Kidney tubule cell (primary cell): ENCODE measurements at regions not wholly inside any gene's neighbourhood (a gene's known extent, or its start where the extent isn't known, plus 50 kb on each side); places are given as distances from the start of the nearest gene placed in this dataset.

ENCODE experiments used
- DNase-seq: peaks from one replicate; pipeline ENCODE4 v3.0.0-alpha.2; 2018; ENCODE audit warnings: low spot score

DNA sequence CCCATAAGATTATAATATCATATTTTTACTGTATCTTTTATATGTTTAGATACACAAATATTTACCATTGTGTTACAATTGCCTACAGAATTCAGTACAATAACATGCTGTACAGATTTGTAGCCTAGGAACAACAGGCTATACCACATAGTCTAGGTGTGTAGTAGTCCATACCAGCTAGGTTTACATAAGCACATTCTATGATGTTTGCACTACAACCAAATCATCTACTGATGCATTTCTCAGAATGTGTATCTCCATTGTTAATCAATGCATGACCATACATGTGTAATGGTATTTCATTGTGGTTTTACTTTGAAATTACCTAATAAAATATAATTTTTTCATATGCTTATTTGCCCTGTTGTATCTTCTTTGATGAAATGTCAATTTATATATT lies 288.1 kb upstream of the PCDH10 start:
- no peak for DNase-seq

- DNase-seq: no peak
These were observed 285.5 kb upstream of the PCDH10 start for GRCh38 chr4:132863619-132864018.

- no peak for DNase-seq
These were observed 283.6 kb upstream of the PCDH10 start for GRCh38 chr4:132865458-132865857.

GRCh38 chr4:132865922-132866321 lies 283.2 kb upstream of the PCDH10 start:
- no peak for DNase-seq

DNA sequence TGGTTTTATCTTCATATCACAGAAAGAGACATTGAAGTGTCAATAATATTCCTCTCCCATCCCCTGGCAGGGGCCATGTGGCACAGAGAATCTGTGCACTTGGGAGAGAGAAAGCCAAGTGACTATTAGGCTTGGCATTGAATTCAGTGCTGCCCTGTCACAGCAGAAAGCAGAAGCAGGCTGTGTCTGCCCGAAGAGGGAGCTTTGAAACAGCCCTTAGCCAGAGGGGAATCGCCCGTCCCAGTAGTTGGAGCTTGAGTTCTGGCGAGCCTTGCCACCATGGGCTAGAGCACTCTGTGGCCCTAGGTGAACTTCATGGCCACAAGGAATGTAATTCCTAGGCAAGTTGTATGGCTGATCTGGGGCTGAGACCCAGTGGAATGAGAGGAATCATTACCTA lies 282.5 kb upstream of the PCDH10 start:
- DNase-seq: no peak

DNA sequence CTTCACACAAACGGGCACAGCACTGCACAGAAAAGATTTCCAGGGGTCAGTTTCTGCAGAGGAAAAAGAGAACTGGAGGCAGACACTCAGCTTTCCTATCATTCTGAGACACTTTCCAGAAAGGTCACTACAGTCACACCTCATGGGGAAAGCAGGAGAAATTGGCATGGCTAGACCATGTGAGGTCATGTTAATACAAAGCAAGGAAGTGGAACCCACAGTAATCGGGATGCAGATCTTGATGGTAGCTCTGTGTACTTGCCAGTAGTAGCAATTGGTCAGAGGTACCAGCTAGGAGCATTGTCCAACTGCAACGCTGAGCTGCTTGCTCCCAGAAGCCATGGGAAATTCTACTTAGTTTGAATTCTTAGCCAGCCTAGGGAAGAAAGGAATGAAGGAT lies 255.3 kb upstream of the PCDH10 start:
- no peak for DNase-seq

GRCh38 chr4:132901224-132901623 lies 247.9 kb upstream of the PCDH10 start:
- no peak for DNase-seq

DNA sequence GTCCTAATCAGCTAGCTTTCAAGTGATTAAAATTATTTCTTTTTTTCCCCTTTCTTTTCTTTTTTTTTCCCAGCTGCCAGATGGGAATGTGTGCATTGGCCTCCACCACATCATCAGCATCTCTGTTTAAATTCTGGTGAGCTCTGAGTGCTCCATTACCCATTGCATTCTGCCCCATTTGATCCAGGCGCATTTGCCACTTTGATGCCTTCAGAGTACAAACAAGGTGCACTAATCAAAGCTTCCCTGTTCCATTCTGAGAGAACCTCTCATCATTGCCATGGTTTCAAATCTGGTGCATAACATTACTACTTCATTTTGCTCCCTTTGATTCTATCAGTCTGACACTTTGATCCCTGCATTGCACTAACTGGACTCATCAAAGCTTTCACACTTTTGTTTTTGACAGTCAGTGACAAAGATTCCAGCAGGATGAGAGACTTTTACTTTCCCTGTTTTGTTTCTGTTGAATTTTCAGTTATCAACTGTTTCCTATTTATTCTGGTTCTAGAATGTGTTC lies 238.8 kb upstream of the PCDH10 start:
- no peak for DNase-seq

DNA sequence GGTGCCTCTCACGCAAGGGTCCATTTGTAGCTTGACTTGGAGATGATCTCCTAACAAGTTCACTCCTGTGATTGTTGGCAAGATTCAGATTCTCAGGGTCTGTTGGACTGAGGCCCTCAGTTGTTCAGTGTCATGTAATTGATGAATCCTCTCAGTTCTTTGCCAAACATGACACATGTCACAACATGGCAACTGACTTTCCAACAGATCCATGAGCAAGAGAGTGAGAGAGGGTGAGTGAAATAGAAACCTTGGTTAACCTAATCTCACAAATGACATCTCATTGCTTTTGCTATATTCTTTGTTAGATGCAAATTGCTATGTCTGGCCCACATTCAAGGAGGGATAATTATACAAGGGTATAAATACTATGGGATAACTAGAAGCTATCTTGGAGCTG lies 231.0 kb upstream of the PCDH10 start:
- DNase-seq: no peak

DNA sequence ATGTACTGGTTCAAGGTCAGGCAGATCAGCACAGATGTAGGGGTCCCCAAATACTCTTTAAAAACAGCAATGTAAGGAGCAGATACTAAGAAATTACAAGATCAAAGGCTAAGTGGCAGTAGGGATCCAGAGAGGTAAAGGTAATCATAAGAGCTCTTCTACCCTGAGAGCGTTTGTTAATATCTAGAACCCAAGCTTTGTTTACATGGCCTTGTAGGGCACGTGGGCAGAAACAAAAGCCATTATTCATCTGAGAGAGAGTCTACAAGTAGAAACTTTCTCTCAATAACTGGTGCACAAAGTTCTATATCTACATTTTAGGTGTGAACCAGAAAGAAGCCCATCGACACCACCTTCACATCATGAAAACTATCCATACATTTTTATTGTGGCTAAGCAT lies 225.6 kb upstream of the PCDH10 start:
- no peak for DNase-seq

DNA sequence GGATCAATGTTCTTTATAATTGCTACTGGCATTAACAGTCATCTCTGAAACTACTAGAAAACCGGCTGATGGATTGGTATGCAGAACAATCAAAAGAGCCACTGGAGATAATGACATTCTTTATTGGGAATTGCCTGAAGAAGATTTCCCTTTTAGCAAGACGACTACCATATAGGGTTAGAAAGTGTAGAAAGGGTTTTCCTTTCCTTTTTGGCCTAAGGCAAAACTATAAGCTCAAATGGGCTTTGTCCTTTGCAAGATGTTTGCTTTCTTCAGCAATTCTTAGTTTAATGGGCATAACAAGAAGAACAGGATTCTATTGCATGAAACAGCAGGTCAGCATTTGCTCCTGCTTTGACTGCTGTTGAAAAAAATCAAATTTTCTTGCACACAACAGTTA lies 214.2 kb upstream of the PCDH10 start:
- DNase-seq: no peak

GRCh38 chr4:132955146-132955545 lies 193.9 kb upstream of the PCDH10 start:
- DNase-seq: no peak

DNA sequence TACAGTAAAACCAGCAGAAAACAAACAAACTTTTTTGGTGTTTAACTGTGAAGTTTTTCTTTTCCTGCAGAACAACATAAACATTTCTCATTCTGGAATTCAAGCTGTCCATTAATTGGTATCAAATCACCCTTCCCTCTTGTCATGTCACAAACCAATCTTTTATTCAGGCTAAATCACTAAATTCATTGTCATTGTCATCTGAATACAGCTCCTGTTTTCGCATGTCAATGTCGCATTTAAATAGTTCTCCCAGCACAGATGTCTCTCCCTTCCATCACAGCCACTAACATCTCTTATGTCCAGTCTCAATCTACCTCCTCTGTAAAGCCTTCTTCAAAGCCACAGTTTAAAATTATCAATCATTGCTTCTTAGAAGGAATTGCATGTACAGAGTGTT lies 192.1 kb upstream of the PCDH10 start:
- DNase-seq: no peak

GRCh38 chr4:132958457-132959263 lies 190.4 kb upstream of the PCDH10 start:
- DNase-seq: no peak

GRCh38 chr4:132981611-132982010 lies 167.5 kb upstream of the PCDH10 start:
- DNase-seq: no peak

- DNase-seq: peak; percentile 35
These were observed 166.9 kb upstream of the PCDH10 start for GRCh38 chr4:132982151-132982550.

- no peak for DNase-seq
These were observed 158.0 kb upstream of the PCDH10 start for GRCh38 chr4:132991111-132991510.

DNA sequence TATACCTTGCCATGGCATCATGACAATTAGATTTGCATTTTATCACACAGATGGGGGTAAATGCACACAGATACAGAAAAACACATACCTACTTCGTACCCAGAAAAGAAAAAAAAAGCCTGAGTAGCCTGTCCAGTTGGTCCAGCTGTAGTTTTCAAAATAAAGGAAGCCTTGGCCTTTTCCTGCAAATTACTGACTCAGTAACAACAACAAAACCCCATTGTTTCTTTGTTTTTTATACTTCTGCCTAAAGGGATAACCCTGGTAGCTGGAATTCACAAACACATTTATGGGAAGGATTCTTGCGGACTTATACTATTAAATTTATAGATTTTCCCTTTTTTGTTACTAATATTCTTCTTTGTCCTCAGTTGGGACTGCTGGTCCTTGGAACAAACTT lies 156.4 kb upstream of the PCDH10 start:
- no peak for DNase-seq

GRCh38 chr4:132998585-132999230 lies 150.4 kb upstream of the PCDH10 start:
- no peak for DNase-seq

DNA sequence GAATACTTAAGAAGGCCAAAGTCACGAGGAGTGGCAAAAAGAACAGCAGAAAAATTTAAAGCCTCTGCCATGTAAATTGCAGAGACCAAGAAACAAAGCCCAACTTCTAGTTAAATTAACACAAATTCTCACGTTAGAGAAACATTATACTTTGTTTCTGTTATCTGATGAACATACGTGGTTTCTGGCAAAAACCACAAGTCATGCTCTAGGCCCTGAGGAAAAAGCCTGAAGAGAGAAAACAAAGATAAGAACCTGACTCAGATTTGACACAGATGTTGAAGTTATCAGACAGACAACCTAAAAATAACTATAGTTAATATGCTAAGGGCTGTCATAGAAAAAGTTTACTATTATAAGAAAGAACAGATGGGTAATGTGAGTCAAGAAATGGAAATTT lies 149.1 kb upstream of the PCDH10 start:
- DNase-seq: no peak

DNA sequence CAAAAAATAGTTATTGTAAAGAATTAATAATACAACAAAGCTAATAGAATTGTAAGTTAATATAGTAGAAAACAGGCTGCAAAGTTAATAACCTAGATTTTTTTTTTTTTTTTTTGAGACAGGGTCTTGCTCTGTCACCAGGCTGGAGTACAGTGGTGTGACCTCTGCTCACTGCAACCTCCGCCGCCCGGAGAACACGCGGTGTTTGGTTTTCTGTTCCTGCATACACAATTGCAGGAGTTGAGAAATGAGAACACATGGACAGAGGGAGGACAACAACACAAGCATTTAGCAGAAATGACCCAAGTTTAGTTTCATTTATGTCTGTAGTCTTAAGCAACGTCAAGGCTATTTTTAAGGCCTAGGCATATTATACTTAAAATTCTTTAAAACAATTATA lies 145.9 kb upstream of the PCDH10 start:
- no peak for DNase-seq

DNA sequence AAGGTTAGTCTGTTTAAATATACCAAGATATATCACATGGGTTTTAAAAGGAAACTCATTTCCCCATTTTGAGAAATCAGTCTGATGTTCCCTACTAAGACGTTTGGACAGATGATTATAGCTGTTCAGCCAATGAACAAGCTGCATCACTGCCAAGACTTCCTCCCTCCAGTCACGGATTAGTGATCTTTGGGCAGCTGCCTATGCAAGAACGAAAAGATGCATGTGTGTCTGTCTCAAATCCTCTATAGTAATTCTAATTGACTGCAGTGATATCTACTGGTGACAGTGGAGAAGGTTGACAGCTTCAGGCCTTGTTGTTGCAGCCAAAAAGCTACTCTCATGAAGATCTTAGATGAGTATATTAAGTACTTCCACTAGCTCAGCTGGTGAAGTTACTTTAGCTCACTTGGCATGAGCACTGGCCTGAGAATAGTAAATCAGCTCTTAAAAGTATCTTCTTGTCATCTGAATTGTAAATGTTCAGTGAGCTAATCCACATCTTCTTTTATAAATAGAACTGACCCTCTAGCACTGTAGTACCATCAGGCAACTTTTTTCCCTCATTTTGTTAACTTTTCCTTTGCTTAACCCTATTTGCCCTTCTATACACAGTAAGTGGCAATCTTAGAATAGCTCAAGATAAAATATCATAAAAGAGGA lies 134.5 kb upstream of the PCDH10 start:
- no peak for DNase-seq

GRCh38 chr4:133045288-133045687 lies 103.8 kb upstream of the PCDH10 start:
- no peak for DNase-seq
